NB4 (cell line): ENCODE measurements at regions not wholly inside any gene's neighbourhood (a gene's known extent, or its start where the extent isn't known, plus 50 kb on each side); places are given as distances from the start of the nearest gene placed in this dataset.
A peak's percentile ranks its signal among the peaks of the same experiment; 100 is the strongest.

Experiments used
- DNase-seq: peaks from one replicate; pipeline ENCODE4 v3.0.0; 2010; ENCODE audit warnings: low read depth
- H3K4me3 ChIP-seq: one replicate; pipeline ENCODE4 v1.5.1; 2011; ENCODE audit warnings: mild to moderate bottlenecking, low read depth, low read length, moderate library complexity
- MAX ChIP-seq: IDR thresholded peaks from 2 replicates; pipeline ENCODE4 v1.6.1; 2011; ENCODE audit warnings: low read depth, low read length
- MYC ChIP-seq: IDR thresholded peaks from 2 replicates; pipeline ENCODE4 v1.6.1; 2011; ENCODE audit warnings: low read depth, low read length
- POLR2A ChIP-seq: IDR thresholded peaks from 2 replicates; pipeline ENCODE4 v1.6.1; 2011; ENCODE audit warnings: mild to moderate bottlenecking; ENCODE audit not compliant: insufficient read length; ENCODE audit errors: extremely low read depth
- TF ChIP-seq, protein P1 (sequence below): IDR thresholded peaks from one replicate; pipeline ENCODE4 v1.5.1; 2012; ENCODE audit warnings: low read depth, low read length

- no peak for DNase-seq
- H3K4me3 ChIP-seq: no peak overlapping the region
- no peak for TF ChIP-seq MAX
- TF ChIP-seq MYC: no peak
- TF ChIP-seq, protein P1, sequence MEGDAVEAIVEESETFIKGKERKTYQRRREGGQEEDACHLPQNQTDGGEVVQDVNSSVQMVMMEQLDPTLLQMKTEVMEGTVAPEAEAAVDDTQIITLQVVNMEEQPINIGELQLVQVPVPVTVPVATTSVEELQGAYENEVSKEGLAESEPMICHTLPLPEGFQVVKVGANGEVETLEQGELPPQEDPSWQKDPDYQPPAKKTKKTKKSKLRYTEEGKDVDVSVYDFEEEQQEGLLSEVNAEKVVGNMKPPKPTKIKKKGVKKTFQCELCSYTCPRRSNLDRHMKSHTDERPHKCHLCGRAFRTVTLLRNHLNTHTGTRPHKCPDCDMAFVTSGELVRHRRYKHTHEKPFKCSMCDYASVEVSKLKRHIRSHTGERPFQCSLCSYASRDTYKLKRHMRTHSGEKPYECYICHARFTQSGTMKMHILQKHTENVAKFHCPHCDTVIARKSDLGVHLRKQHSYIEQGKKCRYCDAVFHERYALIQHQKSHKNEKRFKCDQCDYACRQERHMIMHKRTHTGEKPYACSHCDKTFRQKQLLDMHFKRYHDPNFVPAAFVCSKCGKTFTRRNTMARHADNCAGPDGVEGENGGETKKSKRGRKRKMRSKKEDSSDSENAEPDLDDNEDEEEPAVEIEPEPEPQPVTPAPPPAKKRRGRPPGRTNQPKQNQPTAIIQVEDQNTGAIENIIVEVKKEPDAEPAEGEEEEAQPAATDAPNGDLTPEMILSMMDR: no peak
- TF ChIP-seq POLR2A: no peak
Measured at GRCh38 chr1:209205039-209205438, 378.5 kb upstream of the CAMK1G start.

DNA sequence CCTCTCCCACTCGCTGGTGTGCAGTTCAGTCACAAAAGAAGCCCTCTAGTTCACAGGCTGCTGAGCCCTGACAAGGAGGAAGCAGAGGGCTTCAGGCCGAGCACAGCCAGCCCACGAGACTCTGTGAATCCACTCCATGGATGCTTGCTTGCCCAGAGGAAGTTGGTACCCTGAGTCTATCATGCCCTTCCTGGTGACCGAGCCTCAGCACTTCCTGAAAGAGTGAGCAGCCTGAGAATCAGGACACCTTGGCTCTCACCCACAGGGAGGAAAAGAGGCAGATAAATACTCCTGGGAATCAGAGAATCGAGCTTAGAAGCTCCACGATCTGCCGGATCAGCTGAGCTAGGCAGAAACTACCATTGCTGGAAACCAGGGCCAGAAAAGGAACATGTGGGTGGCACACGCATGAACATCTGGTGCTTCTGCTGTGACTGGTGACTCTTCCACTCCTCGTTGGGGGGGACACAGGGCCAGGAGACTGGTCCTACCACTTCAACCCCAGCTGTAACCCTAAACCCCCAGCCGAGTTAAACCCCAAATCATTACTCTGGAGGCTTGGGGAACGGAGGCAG is 376.3 kb upstream of the CAMK1G start:
- TF ChIP-seq MYC (no peak), POLR2A (no peak), MAX (no peak)
- TF ChIP-seq, protein P1: no peak
- H3K4me3 ChIP-seq: no peak overlapping the region
- no peak for DNase-seq

DNA sequence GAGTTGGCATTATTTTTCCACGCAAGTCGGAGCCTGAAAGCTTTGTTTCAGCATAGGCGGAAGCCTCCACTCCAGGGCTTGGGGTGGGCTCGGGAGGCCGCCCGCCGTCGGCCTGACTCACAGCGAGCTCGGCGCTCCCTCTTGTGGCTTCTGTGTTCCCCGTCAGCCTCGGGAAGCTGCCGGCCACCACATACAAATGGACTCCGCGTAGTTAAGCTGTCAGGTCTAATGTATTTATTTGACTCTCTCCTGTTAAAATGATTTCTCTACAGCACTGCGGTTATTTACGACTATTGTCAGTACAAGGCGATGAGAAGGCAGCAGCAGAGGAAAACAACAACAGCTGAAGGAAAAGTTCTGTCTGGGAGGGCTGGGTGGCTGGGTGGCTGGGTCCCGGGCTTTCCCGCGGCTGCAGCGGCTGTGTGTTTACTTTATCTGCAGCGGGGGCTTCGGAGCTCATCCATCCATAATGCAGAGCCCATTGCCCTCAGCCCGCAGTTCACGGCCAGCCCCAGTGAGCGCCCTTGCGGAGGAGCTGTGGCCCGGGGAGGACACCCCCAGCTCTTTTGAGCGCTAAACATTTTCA is 375.7 kb upstream of the CAMK1G start:
- H3K4me3 ChIP-seq: no peak overlapping the region
- DNase-seq: peak; percentile 48
- TF ChIP-seq MAX (no peak), MYC (no peak), POLR2A (no peak)
- TF ChIP-seq, protein P1: no peak

GRCh38 chr1:209208648-209209047 is 374.9 kb upstream of the CAMK1G start:
- H3K4me3 ChIP-seq: no peak overlapping the region
- no peak for DNase-seq
- TF ChIP-seq POLR2A (no peak), MYC (no peak), MAX (no peak)
- TF ChIP-seq, protein P1: no peak

- no peak overlapping the region for H3K4me3 ChIP-seq
- no peak for DNase-seq
- TF ChIP-seq MAX: no peak
- TF ChIP-seq, protein P1: no peak
- TF ChIP-seq POLR2A: no peak
- no peak for TF ChIP-seq MYC
Measured at GRCh38 chr1:209213989-209214388, 369.5 kb upstream of the CAMK1G start.
